Superior temporal gyrus (tissue), 1 donor: ENCODE measurements at regions not wholly inside any gene's neighbourhood (a gene's known extent, or its start where the extent isn't known, plus 50 kb on each side); places are given as distances from the start of the nearest gene placed in this dataset.

Experiments
- DNase-seq: peaks from one replicate; pipeline ENCODE4 v3.0.0-alpha.2; 2016; ENCODE audit errors: extremely low spot score

DNA sequence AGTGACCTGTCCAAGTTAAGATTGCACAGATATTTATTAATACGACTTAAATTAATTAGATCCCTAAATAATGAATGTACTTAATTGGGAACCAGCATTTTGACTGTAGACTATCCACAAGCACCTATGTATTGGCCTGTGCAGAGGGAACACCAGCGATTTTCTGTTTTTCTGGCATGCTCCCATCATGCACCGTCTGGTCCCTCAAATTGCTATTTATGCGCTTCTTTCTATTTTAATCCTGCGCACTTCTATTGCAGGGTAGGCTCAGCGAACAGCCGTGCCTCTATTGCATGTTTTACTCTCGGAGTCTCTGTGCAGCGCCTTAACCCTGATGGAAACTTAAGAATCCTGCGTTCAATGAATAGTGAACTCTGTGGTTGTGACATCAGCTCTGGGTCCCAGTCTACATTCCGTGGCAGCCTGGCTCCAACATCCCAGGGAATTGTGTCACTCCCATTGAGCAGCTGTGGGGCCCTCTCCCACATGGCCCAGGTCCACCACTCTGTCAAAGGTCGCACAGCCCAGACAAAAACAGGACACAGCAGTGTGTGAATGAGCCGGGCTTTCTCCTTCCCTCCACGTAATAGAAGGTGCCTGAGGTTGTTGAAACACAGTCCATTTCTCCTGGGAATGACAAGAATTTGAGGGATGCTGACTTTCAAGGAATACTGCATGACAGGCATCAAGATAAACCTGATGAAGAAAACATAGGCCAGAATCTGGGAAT is 239.7 kb upstream of the KLF6 start:
- DNase-seq: no peak

DNA sequence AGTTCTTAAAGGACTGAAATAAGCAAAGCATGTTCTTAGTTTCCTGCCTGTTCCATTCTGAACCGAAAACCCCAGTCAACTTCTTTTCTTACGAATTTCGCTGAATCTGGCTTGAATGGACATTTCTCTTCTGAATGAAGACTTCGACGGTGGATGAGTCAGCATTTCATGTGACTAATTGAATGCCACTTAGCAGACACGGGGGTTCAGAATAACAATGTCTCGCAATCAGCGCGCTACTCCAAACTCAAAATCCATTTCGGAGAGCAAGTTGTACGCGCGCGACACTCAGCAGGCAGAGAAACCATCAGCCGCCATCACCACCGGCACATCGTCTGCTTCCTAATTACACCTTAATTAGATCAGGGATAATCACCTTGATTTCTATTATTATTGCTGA is 239.0 kb upstream of the KLF6 start:
- DNase-seq: no peak

DNA sequence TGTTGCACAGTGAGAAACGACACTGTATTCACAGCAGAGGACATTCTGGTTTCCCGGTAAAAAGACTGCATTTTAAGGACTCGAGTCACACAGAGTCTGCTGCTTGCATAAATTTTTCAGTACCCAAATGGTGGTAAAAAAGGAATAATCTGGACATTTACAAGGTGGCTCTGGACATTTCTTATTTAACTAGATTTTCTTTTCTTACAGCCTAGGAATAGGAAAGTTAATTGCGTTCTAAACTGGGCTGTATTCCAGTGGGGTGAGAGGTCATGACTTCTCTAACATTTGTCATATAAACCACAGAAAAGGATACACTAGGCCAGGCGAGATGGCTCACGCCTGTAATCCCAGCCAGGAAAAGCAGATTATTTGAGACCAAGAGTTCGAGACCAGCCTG is 237.5 kb upstream of the KLF6 start:
- DNase-seq: no peak

DNA sequence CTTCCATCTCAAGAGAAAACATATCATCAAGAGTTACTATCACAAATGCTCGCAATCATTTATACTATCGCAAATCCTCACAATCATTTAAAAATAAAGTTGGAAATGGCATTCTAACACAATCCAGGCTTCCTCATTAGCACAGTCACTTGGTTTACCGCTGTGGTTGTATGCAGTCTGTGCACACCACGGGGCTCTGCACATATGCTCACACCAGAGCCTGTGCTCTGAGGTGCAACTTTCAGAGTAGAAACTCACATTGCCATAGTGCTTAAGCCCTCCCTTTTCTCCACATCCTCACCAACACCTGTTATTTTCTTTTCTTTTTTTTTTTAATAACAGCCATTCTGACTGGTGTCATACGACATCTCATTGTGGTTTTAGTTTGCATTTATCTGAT is 235.6 kb upstream of the KLF6 start:
- DNase-seq: no peak

DNA sequence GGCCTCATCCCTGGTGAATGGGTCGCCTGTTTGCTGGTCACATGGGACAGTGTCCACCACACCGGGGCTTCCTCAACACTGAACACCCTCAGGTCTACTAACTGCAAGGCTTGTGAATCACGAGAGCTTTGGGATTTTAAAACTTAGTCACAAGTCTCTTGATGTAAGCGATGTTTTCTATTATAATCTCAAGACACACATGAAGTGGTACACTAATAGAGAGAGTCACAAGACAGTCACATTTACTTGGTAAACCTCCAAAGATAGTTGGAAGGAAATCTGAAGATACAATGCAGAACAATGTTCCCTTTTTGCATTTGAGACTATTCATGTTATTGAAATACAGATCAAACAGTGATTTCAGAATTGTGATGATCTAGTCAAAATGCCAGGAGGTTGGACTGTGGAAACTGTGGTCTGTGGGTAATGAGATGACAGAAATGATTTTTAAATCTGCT is 233.1 kb upstream of the KLF6 start:
- no peak for DNase-seq

DNA sequence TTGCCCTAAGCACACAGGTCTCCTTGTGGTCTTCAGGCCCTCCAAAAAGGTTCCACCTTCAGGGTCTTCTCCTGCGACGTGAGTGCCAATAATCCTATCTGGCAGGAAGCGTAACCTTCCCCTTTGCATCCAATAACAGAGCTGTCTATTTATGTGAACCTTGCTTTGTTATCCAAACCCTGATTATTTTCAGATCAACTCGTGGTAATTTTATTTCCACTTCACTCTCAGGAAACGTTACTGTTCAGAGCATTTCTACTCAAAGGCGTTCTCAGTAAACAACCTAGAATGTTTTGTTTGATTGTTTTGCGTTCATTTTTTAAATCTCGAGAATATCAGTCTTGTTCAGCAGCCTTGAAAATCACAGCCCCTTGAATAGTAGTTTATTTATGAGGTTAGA is 232.3 kb upstream of the KLF6 start:
- no peak for DNase-seq

DNA sequence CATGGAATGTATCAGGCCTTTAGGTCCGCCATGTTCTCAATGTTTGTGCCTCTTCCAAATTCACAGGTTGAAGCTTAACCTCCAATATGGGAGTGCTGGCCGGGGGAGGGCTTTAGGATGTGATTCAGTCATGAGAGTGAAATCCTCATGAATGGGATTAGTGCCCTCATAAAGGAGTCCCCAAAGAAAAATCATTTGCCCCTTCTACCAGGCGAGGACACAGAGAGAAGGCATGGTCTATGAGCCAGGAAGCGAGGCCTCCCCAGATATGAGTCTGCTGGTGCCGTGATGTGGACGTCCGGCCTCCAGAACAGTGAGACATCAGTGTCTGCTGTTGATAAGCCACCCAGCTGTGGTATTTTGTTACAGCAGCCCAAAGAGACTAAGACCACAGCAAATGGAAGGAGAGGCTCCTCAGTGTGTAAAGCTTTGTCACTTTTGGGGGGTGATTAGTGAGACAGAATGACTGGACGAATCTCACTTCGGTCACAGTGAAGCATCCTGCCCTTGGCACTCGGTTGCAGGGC is 231.3 kb upstream of the KLF6 start:
- no peak for DNase-seq

DNA sequence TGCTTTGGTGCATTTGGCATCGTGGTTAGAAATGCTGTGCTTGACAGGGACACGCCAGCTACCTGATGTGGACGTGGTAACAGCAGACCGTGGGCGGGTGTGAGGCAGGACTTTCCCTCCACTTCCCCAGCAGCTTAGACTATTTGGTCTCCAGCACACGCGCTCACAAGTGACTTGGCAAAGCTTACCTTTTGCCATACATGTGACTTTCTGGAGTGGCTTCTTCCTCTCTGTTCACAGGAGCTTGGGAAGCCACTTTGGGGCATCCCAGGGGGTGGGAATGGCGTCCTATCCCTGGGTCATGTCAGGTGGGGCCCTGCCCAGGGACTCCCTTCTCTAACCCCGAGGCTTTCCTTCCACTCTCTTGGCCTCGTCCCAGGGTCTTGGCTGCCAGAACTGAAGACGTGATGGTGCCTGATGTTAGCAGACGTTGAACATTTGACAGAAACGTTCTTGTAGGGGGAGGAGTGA is 228.7 kb upstream of the KLF6 start:
- no peak for DNase-seq

DNA sequence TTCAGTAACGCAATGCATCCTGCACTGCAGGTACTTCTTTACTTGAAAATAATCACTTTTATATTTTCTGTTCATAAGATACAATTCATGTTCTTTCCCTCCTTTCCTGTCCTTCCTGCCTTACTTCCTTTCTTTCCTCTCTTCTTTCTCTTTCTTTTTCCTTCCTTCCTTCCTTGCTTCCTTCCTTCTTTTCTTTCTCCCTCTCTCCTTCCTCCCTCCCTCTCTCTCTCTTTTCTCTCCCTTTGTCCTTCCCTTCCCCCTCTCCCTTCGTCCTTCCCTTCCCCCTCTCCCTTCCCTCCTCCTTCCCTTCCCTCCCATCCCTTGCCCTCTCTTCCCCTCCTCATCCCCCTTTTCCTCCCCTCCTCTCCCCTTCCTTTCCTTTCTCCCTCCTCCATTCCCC is 227.8 kb upstream of the KLF6 start:
- DNase-seq: no peak

DNA sequence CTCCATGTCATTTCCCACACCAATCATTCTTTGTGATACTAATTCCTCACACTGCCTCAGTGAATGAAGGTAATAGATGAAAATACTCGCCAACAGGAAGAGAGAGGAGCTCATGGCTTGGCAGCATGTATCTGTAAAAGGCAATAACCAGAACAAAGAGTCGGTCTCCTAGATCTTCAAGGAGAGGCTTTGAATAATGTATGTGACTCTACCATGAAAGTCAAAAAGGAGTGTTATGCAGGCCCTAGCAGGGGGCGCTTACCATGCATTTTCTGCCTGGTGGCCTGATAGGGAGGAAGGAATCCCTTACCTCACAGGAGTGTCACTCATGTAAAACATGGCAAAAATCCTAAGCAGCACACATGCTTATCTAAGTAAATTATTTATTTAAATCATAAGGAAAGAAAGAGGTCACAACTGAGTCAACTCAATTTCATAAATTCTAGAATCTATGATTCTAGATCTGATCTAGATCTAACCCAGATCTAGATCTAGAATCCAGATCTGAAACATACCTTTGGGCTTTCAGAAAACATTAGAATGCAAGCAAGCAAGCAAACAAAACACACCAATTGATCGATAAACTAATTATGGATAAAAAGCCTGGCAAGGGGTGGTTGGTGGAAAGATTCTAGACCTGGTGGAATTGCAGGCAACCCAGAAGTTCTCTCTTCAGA is 226.3 kb upstream of the KLF6 start:
- no peak for DNase-seq

DNA sequence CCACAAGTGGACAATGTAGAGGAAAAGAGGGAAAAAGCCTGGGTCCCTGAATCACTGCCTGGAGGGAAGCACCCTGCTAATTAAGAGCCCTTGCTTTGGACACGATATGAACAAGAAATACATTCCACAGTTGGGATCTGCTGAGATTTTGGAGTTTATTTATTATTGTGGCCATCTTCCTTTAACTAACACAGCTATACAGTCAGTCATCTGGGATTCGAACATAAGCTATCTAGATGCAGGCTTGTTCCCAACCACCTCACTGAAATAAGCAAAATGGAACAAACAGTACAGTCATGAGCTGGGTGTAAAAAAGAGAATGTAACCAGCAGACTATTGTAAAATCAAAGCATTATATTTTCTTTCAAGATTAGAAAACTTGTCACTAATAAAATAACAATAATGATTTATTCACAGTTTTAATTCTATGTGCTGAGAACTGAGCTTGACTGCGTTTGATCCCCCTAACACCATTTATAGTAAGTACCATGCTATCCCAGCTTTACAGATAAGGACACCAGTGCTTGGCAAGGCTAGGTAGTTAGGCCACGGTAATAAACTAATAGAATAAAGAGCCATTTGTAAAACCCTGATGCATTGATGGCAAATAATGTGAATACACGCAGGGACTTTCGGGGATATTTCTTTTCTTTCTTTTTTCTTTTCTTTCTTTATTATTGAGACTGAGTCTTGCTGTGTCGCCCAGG is 223.8 kb upstream of the KLF6 start:
- no peak for DNase-seq

DNA sequence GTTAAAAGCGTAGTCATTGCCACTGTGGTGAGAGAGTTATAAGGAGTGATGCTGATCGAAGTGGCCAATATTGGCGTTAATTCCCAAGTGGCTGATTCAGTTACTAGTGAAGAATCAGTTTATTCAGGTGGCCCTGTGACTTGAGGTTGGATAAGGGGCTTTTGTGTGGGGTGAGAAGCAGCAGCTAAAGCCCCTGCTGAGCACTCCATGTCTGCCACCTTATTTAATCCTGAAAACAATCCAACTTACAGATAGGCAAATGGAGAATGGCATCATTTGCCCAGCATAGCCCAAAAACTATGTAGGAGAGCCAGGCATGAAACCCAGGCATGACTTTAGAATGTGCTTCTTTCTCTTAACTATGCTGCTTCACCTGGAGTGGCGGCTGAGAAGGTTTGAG is 222.8 kb upstream of the KLF6 start:
- no peak for DNase-seq

DNA sequence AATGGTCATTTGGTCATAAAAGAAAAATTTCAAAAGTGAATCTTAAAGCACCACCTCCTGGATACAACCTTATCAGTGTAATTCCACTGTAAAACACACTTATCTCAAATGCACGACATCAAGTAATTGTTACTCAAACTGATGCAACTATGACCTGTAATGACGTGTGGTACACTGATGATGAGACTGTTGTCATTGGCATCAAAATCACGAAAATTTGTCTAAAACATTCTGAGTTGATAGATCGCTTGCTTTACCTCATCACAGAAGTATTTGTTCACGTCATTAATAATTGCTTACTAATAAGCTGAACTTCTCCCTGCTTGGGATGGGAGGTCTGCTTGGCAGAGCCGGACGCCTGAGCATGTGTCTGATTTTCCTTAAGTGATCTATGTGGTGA is 221.8 kb upstream of the KLF6 start:
- DNase-seq: no peak

DNA sequence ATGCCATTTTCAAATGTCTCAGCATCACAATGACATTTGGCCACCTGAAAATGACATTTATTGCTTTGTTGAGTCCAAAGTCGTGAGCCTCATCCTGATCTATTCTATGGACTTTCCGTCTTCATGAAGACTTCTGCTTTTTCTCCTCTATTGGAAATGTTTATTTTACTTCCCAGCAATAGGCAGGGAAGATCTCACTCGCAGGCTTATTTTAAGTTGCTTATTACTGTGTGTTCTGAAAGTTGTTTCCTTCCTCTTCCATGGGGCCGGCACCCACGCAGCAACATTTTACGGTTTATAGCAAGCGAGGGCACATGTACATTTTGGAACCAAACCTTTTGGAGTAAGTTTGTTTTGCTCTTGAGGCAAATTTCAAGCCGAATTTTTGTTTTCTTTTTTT is 221.0 kb upstream of the KLF6 start:
- DNase-seq: no peak

DNA sequence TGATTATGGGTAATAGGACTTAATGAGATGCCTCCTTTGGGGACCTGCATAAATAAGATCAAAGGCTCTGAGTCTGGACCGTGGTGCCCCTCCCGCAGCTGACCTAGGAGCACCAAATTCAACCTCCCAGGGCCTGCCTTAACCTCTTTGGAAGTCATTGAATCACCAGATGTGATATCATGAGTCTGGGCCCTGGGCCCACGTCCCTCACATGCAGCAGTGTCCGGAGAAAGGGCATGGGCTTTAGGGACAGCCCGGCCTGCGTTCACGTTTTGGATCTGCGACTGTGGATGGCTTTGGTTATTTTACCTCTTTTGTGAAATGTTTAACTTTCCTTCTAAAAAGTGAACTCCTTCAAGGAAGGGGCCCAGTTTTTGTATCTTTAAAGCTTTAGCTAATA is 220.0 kb upstream of the KLF6 start:
- DNase-seq: no peak

DNA sequence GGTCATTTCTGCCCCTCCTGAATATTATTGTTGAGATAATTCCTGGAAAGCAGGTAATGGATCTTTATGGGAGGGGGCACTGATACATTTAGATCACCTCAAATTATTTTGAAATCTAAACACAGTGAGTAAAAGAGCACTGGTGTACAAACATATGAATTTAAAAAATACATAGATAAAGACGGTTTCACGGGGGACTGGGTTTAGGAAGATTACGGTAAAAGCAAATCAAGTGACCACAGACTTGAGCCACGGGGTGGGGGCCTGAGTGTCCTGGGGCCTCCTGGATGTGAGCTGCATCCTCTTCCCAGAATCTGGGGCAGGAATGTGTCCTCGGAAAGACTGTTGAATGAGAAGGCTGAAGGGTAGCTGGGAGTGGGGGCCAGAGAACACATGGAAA is 219.1 kb upstream of the KLF6 start:
- no peak for DNase-seq

DNA sequence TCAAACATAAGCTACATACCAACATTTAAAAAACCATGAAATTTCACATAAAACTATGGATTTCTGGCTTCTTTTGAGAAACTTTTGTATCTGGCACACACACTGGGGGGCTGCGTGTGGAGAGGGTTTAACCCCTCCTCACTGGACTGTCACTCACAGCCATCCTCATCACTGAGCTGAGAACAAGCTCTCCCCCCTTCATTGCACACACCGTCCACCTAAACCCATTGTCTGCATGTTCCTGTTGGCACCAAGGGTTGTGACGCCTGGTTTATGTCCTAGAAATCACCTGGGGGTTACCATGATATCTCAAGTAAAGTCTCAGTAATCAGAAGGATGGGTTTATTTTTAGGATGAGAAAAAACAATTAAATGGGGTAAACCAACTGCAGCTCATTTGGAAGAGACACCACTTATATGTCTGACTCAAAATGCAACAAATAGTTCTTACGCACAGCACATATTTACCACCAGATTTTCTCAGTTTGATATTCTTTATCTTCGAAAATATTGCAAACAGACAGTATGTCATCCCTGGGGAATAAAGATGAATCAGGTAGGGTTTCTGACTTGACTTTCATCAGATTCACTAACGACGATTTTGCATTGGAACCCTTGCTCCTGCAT is 218.5 kb upstream of the KLF6 start:
- no peak for DNase-seq

DNA sequence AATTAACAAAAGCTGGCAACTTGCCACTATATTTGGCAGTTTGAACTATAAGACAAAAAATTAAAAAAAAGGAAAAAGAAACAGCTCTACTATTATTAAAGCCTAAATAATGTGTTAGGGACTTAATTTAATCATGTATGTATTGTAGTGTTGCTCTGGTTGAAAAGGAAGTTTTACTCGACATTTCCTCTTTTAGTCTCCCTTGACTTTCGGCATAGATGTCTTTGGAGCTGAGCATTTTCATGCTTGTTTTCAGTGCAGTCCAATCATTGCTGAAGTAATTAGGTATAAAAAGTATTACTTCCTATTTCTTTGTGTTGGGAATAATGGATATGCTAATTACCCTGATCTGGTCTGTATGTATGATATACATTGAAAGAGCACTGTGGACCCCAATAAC is 216.8 kb upstream of the KLF6 start:
- no peak for DNase-seq

DNA sequence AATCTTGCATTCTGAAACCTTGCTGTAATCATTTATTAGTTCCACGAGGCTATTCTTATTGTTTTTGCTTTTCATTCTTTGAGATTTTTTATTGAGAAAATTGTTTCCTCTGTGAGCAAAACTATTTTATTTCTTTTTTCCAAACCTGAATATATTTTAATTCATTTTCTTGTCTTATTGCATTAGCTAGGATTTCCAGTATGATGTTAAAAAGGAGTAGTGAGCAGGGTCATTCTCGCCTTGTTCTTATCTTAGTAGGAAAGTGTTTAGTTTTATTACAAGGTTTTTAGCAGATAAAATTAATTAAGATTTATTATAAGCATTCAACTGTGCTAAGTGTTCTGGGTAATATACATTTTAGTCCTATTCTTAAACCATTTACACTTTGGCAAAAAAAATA is 214.6 kb upstream of the KLF6 start:
- DNase-seq: no peak

DNA sequence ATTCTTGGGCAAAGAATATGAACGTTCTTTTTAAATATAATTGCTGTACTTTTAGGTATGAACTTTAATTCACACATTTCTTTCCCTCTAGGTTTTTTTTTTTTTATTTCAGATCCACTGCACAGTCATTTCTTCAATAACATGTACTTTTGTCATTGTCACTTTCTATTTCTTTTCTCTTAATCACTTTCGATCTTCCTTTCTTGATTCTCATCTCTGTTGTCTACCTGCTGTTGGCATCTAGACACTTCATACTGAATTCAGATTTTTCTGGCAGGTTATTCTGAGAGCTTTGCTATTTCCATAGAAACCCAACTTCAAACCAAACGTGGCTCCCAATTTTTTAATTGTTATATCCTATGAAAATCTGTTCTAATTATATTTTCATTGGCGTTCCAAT is 211.7 kb upstream of the KLF6 start:
- DNase-seq: no peak

DNA sequence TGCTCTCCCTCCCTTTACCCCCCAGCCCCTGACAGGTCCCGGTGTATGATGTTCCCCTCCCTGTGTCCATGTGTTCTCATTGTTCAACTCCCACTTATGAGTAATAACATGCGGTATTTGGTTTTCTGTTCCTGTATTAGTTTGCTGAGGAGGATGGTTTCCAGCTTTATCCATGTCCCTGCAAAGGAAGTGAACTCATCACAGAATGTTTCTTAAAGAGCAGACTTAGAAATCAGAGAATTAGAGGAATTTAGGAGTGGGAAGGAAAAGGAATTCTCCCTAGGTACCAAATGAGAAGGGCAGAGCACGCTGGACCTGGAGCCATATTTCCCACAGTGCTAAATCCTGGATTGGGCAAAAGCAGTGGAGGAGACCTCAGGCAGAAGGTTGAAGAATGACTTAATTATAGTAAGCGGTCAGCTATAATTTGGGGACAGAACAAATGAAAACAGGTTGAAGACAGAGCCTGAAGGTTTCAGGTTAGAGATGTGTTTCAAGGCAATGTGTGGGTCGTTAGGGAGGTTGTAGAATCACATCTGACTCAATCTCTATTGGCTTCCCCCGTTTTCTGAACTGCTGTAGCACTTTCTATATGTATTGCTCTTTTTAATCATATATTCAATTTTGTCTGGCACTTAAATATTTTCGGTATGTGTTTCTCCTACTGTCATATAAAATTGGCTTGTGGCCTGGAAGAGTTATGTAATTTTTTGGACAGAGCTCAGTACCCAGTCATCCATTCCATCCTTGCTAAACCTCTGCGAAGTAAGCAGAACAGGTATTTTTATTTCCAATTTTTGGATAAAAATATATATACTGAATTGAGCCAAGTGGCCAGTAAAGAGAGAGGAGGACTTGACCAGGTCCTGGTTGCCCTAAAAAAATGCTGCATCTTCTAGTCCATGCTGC is 210.5 kb upstream of the KLF6 start:
- peak; percentile 40 for DNase-seq
